GM12872 (cell line): ENCODE measurements at regions not wholly inside any gene's neighbourhood (a gene's known extent, or its start where the extent isn't known, plus 50 kb on each side); places are given as distances from the start of the nearest gene placed in this dataset.

ENCODE experiments used
- CTCF ChIP-seq: IDR thresholded peaks from 3 replicates; pipeline ENCODE4 v1.5.1; 2011; ENCODE audit warnings: low read depth, mild to moderate bottlenecking, low read length, moderate library complexity; ENCODE audit not compliant: insufficient read depth

GRCh38 chr5:40291338-40291737, 388.4 kb upstream of the PTGER4 start:
- no peak for TF ChIP-seq CTCF

GRCh38 chr5:40288800-40289485, 390.8 kb upstream of the PTGER4 start:
- no peak for TF ChIP-seq CTCF

- TF ChIP-seq CTCF: no peak
Observed at GRCh38 chr5:40284863-40285262, 394.9 kb upstream of the PTGER4 start.

- no peak for TF ChIP-seq CTCF
Observed at GRCh38 chr5:40278881-40279280, 400.8 kb upstream of the PTGER4 start.

GRCh38 chr5:40277161-40277906, 402.4 kb upstream of the PTGER4 start:
- no peak for TF ChIP-seq CTCF

GRCh38 chr5:40276426-40277102, 403.2 kb upstream of the PTGER4 start:
- TF ChIP-seq CTCF: no peak

GRCh38 chr5:40274568-40274967, 405.1 kb upstream of the PTGER4 start:
- TF ChIP-seq CTCF: no peak
